ENCODE measurements at regions not wholly inside any gene's neighbourhood (a gene's known extent, or its start where the extent isn't known, plus 50 kb on each side); places are given as distances from the start of the nearest gene placed in this dataset.

- no peak for DNase-seq (ENCODE audit: low read depth)
- H3K4me3 ChIP-seq (ENCODE audit: low read length), result no peak overlapping the region
- TF ChIP-seq, protein P1, sequence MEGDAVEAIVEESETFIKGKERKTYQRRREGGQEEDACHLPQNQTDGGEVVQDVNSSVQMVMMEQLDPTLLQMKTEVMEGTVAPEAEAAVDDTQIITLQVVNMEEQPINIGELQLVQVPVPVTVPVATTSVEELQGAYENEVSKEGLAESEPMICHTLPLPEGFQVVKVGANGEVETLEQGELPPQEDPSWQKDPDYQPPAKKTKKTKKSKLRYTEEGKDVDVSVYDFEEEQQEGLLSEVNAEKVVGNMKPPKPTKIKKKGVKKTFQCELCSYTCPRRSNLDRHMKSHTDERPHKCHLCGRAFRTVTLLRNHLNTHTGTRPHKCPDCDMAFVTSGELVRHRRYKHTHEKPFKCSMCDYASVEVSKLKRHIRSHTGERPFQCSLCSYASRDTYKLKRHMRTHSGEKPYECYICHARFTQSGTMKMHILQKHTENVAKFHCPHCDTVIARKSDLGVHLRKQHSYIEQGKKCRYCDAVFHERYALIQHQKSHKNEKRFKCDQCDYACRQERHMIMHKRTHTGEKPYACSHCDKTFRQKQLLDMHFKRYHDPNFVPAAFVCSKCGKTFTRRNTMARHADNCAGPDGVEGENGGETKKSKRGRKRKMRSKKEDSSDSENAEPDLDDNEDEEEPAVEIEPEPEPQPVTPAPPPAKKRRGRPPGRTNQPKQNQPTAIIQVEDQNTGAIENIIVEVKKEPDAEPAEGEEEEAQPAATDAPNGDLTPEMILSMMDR (conservative IDR thresholded peaks at IDR 0.05; ENCODE audit: low read depth, low read length), result no peak
These were observed 60.1 kb upstream of the GALNT15 start for GRCh38 chr3:16114429-16114828.

GRCh38 chr3:16114930-16115329 lies 59.5 kb upstream of the GALNT15 start:
- no peak for DNase-seq (ENCODE audit: low read depth)
- H3K4me3 ChIP-seq (ENCODE audit: low read length), result no peak overlapping the region
- TF ChIP-seq, protein P1 (conservative IDR thresholded peaks at IDR 0.05; ENCODE audit: low read depth, low read length), result no peak

GRCh38 chr3:16118396-16118795 lies 56.1 kb upstream of the GALNT15 start:
- TF ChIP-seq, protein P1 (conservative IDR thresholded peaks at IDR 0.05; ENCODE audit: low read depth, low read length), result no peak
- no peak for DNase-seq (ENCODE audit: low read depth)
- H3K4me3 ChIP-seq (ENCODE audit: low read length), result no peak overlapping the region

DNA sequence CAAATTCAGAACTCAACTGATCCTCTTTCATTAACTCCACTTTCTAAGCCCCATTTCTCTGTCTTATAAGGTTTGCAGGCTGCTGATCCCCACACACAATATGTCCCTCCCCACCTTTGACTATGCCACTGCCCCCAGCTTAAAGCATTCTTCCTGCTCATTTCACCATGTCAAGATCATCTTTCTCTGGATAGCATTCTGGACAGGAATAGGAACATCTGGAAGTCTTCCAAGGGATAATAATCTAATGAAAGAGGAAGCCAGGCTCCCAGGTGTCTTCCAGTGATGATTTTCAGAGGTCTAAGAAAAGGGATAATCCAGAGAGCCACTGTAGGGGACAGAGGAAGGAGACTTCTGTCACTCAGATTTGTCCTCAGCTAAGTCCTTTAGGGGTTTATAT lies 54.6 kb upstream of the GALNT15 start:
- TF ChIP-seq, protein P1 (conservative IDR thresholded peaks at IDR 0.05; ENCODE audit: low read depth, low read length), result no peak
- DNase-seq (ENCODE audit: low read depth), result no peak
- H3K4me3 ChIP-seq (ENCODE audit: low read length), result no peak overlapping the region

- no peak overlapping the region for H3K4me3 ChIP-seq (ENCODE audit: low read length)
- DNase-seq (ENCODE audit: low read depth), result no peak
- TF ChIP-seq, protein P1 (conservative IDR thresholded peaks at IDR 0.05; ENCODE audit: low read depth, low read length), result no peak
These were observed 53.1 kb upstream of the GALNT15 start for GRCh38 chr3:16121391-16121790.

- DNase-seq (ENCODE audit: low read depth), result no peak
- TF ChIP-seq, protein P1 (conservative IDR thresholded peaks at IDR 0.05; ENCODE audit: low read depth, low read length), result no peak
- H3K4me3 ChIP-seq (ENCODE audit: low read length), result no peak overlapping the region
These were observed 52.3 kb upstream of the GALNT15 start for GRCh38 chr3:16122155-16122554.

DNA sequence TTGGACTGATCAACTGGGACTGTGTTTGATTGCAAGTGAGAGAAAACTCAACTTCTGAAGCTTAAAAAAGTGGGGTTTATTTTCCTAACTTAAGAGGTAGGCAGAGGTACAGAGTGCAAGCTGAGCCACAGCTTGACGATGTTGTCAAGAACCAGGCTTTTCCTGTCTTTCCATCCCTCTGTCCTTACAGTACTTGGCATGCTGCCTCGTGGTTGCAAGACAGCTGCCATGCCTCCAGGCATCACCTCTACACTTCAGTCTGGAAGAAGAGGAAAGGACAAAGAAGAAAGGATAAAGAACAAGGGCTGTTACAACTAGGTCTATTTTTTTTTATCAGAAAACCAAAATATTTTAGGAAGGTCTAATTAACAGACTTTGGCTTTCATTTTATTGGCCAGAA lies 51.8 kb upstream of the GALNT15 start:
- no peak overlapping the region for H3K4me3 ChIP-seq (ENCODE audit: low read length)
- TF ChIP-seq, protein P1 (conservative IDR thresholded peaks at IDR 0.05; ENCODE audit: low read depth, low read length), result no peak
- DNase-seq (ENCODE audit: low read depth), result no peak

Data from retinal pigment epithelial cell (primary cell).